ENCODE measurements at regions not wholly inside any gene's neighbourhood (a gene's known extent, or its start where the extent isn't known, plus 50 kb on each side); places are given as distances from the start of the nearest gene placed in this dataset.
"Not testable (repeated sequence)": the region's sequence is repeated elsewhere in the genome, so short reads cannot be mapped to it uniquely, and the experiment has no call there.

GRCh38 chr17:77332034-77332971 lies 191.5 kb downstream of the SEC14L1 start:
- peaks cover 27% of the 10 kb centered on the region for H3K4me1 Mint-ChIP-seq (ENCODE audit: unreplicated experiment)
- peak; percentile 25 for DNase-seq (ENCODE audit: extremely low spot score, unreplicated experiment)
- no peaks in the 10 kb centered on the region for H3K27me3 Mint-ChIP-seq
- H3K36me3 Mint-ChIP-seq = no peaks in the 10 kb centered on the region
- H3K9me3 Mint-ChIP-seq = no peaks in the 10 kb centered on the region
- TF ChIP-seq CTCF (conservative IDR thresholded peaks at IDR 0.05) = no peak
- H3K27ac Mint-ChIP-seq = peak overlapping the region; percentile 78
- peak overlapping the region; percentile 58 for H3K4me3 Mint-ChIP-seq

DNA sequence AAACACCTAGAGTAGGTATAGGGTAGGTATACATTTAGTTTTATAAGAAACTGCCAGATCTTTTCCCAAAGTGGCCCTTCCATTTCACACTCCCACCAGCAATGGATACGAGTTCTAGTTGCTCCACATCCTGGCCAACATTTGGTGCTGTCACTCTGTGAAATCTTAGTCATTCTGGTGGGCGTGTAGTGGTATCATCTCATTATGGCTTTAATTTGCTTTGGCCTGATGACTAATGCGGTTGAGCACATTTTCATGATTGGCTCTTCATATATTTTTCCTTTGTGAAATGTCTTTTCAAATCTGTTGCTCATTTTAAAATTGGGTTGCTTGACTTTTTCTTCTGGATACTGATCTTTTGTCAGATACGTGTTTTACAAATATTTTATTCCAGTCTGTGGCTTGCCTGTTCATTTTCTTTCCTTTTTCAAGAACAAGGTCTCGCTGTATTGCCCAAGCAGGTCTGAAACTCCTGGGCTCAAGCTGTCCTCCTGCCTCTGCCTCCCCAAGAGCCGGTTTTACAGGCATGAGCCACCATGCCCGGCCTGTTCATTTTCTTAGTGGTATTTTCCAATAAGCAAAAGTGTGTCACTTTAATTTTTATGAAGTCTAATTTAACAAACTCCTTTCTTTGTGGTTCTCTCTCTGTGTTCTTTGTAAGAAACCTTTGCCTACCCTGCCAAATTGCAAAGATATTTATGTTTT lies 192.4 kb downstream of the SEC14L1 start:
- H3K27me3 Mint-ChIP-seq = no peaks in the 10 kb centered on the region
- H3K27ac Mint-ChIP-seq = peak overlapping the region; percentile 78
- H3K4me3 Mint-ChIP-seq = peak overlapping the region; percentile 58
- DNase-seq (ENCODE audit: extremely low spot score, unreplicated experiment) = peak; percentile 27
- no peaks in the 10 kb centered on the region for H3K36me3 Mint-ChIP-seq
- H3K9me3 Mint-ChIP-seq = no peaks in the 10 kb centered on the region
- H3K4me1 Mint-ChIP-seq (ENCODE audit: unreplicated experiment) = peaks cover 27% of the 10 kb centered on the region
- TF ChIP-seq CTCF (conservative IDR thresholded peaks at IDR 0.05) = no peak

DNA sequence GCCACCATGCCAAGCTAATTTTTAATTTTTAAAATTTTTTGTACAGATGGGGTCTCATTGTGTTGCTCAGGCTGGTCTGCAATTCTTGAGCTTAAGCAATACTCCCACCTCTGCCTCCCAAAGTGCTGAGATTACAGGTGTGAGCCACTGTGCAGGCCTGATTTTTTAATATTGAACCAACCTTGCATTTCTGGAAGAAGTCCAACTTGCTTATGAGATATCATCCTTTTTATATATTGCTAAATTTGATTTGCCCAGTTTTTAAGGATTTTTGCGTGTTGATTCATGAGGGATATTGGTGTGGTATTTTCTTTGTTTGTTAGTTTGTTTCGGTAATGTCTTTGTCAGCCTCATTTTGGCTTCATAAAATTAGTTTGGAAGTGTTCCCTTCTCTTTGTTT lies 196.4 kb downstream of the SEC14L1 start:
- H3K4me1 Mint-ChIP-seq (ENCODE audit: unreplicated experiment) = peaks cover 14% of the 10 kb centered on the region
- no peaks in the 10 kb centered on the region for H3K36me3 Mint-ChIP-seq
- no peak overlapping the region for H3K4me3 Mint-ChIP-seq
- no peaks in the 10 kb centered on the region for H3K9me3 Mint-ChIP-seq
- TF ChIP-seq CTCF (conservative IDR thresholded peaks at IDR 0.05) = no peak
- DNase-seq (ENCODE audit: extremely low spot score, unreplicated experiment) = no peak
- H3K27me3 Mint-ChIP-seq = no peaks in the 10 kb centered on the region
- no peak overlapping the region for H3K27ac Mint-ChIP-seq

DNA sequence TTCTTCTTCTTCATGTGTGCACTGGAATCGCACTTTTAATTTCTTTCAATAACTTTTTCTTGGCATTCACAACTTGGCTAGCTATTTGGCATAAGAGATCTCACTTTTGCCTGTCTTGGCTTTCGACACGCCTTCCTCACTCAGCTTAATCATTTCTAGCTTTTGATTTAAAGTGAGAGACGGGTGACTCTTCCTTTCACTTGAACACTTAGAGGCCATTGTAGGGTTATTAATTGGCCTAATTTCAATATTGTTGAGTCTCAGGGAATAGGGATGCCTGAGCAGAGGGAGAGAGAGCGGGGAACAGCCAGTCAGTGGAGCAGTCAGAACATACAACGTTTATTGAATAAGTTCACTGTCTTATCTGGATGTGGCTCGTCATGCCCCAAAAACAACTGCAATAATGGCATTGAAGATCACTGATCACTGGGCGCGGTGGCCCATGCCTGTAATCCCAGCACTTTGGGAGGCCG lies 200.3 kb downstream of the SEC14L1 start:
- H3K4me3 Mint-ChIP-seq = no peak overlapping the region
- H3K27me3 Mint-ChIP-seq = no peaks in the 10 kb centered on the region

DNA sequence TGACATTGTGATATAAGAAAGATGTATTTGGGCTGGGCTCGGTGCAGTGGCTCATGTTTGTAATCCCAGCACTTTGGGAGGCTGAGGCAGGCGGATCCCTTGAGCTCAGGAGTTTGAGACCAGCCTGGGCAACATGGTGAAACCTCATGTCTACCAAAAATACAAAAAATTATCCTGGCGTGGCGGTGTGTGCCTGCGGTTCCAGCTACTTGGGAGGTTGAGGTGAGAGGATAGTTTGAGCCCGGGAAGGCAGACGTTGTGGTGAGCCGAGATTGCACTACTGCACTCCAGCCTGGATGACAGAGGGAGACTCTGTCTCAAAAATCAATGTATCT lies 201.9 kb downstream of the SEC14L1 start:
- H3K27me3 Mint-ChIP-seq; H3K4me3 Mint-ChIP-seq; H3K36me3 Mint-ChIP-seq; H3K27ac Mint-ChIP-seq; H3K4me1 Mint-ChIP-seq (ENCODE audit: unreplicated experiment); H3K9me3 Mint-ChIP-seq; DNase-seq (ENCODE audit: extremely low spot score, unreplicated experiment): not testable (repeated sequence)

More for the DNA sequence above, 200.3 kb downstream of the SEC14L1 start:
- Mint-ChIP-seq H3K36me3 (peaks cover 4% of the 10 kb centered on the region), H3K9me3 (peaks cover 9% of the 10 kb centered on the region), H3K27ac (no peak overlapping the region), H3K4me1 (ENCODE audit: unreplicated experiment) (peaks cover 5% of the 10 kb centered on the region)
- no peak for DNase-seq (ENCODE audit: extremely low spot score, unreplicated experiment)
- no peak for TF ChIP-seq CTCF (conservative IDR thresholded peaks at IDR 0.05)
